Choroid plexus epithelial cell (primary cell): ENCODE measurements at regions not wholly inside any gene's neighbourhood (a gene's known extent, or its start where the extent isn't known, plus 50 kb on each side); places are given as distances from the start of the nearest gene placed in this dataset.

Experiments
- DNase-seq: peaks from one replicate; pipeline ENCODE4 v3.0.0-alpha.2; 2010; ENCODE audit warnings: low read depth
- H3K4me3 ChIP-seq: 2 replicates; pipeline ENCODE4 v1.5.1; 2011; ENCODE audit warnings: low read depth, mild to moderate bottlenecking, control low read depth, low read length, moderate library complexity
- TF ChIP-seq, protein P1 (sequence below): conservative IDR thresholded peaks from 2 replicates; pipeline ENCODE4 v1.5.1; 2011; ENCODE audit warnings: low read depth, mild to moderate bottlenecking, control low read depth, inconsistent platforms, low read length, moderate library complexity

DNA sequence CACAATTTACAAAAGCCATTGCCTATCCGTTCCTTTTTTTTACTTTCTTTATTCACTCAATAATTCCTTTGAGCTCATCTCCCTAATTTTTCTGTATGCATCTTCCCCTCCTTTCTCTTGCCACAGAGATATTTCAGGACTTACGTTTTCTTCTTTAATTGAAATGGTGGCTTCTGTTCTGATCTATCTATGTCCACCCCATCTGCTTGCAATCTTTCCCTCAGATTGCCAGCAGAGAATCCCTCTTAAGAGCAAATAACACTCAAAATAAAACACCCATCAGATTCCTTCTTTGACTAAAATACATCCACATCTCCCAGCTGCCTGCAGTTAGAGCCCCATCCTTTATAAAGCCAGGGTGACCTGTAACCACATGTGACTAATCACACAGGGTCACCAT is 478.6 kb downstream of the EFNB2 start:
- TF ChIP-seq, protein P1, sequence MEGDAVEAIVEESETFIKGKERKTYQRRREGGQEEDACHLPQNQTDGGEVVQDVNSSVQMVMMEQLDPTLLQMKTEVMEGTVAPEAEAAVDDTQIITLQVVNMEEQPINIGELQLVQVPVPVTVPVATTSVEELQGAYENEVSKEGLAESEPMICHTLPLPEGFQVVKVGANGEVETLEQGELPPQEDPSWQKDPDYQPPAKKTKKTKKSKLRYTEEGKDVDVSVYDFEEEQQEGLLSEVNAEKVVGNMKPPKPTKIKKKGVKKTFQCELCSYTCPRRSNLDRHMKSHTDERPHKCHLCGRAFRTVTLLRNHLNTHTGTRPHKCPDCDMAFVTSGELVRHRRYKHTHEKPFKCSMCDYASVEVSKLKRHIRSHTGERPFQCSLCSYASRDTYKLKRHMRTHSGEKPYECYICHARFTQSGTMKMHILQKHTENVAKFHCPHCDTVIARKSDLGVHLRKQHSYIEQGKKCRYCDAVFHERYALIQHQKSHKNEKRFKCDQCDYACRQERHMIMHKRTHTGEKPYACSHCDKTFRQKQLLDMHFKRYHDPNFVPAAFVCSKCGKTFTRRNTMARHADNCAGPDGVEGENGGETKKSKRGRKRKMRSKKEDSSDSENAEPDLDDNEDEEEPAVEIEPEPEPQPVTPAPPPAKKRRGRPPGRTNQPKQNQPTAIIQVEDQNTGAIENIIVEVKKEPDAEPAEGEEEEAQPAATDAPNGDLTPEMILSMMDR: no peak
- H3K4me3 ChIP-seq: no peak overlapping the region
- DNase-seq: no peak

DNA sequence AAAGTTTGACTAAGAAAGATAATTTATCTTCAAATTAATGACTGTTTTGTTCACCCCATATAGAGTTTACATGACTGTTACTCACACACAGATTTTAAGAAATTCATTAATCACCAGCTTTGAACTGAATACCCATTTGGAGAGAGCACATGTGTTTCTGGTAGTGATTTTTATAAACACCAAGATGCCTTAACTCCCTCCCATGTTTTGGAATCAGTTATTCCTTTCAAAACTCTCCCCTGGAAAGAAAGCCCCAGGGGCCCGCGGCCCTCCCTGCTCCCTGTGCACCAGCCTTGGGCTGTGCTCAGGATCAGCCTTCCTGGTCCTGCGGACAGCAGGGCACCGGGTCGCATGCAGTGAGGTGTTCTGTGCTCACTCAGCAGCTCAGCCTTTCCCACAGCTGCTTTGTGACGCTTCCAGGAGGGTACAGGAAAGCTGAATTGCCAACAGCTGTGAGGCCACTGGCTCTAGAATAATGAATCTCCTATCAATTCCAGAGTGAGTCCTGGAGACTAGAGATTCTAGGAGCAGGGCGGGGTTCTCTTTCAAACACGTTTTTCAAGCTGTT is 483.2 kb downstream of the EFNB2 start:
- DNase-seq: peak; percentile 10
- TF ChIP-seq, protein P1: no peak

DNA sequence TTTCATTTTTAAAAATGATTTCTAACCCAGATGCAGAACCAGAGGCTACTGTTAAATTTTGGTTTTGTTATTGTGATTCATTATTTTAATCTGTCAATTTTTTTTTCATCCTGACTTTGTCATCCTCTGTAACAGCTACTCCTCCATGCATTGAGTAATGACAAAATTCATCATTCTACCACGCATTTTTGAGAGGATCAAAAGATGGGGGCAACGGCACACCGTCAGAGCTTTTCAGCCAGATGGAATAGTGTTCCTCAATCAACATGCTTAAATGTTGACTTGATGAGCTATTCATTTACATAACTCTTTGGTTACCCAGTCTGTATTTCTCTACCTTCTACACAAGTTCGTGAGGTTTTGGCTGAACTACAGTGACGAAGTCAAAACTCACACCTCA is 486.3 kb downstream of the EFNB2 start:
- no peak for DNase-seq
- TF ChIP-seq, protein P1: no peak
- H3K4me3 ChIP-seq: no peak overlapping the region

More for the DNA sequence above, 483.2 kb downstream of the EFNB2 start:
- H3K4me3 ChIP-seq: no peak overlapping the region

DNA sequence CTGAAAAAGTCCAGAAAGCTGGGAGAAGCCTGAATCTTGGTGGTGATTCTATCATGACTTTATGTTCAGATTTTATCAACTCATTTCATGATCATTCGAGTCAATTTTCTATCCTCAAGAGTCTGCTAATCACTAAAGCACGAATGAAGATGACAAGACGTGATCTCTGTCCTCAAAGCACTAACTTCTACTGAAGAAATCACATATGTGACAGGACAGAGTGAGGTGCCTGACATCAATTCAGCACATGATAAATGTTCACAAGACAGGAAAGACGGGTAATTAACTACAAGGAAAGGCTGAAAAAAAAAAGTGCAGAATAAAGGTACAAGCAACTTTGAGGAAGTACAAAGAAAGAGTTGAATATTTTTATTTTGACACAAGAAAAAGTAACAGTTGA is 487.1 kb downstream of the EFNB2 start:
- DNase-seq: no peak
- H3K4me3 ChIP-seq: no peak overlapping the region
- TF ChIP-seq, protein P1: no peak

- H3K4me3 ChIP-seq: no peak overlapping the region
- TF ChIP-seq, protein P1: no peak
- no peak for DNase-seq
Measured at GRCh38 chr13:106047859-106048258, 487.6 kb downstream of the EFNB2 start.

DNA sequence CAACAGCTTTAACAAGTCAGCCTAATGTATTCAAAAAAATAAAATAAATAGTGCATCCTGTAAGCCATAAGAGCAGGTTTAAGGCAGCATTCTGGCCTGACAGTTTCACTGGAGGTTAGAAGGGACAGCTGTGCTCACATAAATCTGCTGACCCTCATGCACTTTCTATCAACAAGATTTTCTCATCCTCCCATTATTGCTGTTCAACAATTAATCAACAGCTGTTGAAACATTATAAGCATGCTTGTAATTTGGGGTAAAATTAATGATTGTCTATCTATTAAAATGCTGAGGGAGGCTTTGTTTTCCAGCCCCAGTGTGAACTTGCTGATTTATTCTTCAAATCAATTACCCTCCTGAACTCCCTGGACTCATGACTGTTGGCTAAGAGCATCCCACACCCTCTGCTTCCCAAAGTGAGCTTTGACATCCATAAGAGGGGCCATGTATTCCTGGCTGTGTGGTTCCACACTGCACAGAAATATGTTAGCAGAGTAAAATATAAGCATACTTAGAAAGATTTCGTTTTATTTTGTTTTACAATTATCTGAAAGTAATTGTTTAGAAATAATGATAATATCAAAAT is 492.4 kb downstream of the EFNB2 start:
- H3K4me3 ChIP-seq: no peak overlapping the region
- DNase-seq: no peak
- TF ChIP-seq, protein P1: no peak

- DNase-seq: no peak
- no peak overlapping the region for H3K4me3 ChIP-seq
- TF ChIP-seq, protein P1: no peak
Measured at GRCh38 chr13:106041445-106041844, 494.0 kb downstream of the EFNB2 start.
